ENCODE measurements at regions not wholly inside any gene's neighbourhood (a gene's known extent, or its start where the extent isn't known, plus 50 kb on each side); places are given as distances from the start of the nearest gene placed in this dataset.

DNA sequence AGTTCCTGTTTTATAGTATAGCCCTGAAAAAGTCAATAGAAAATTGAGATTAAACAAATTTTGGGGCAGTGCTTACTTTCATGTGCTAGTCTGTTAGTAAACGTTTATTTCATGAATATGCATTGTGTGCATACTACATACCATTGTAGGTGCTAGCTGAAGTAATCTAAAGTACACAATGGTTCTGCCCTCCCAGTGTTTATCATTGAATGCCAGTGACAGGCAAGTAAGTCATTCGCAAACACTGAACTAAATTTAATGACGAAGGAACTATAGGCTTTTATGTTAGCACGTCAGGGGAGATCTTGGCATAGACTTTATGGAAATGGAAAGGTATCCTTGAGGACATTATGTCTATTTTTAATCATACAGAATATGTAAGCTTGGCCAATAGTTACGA lies 426.9 kb upstream of the EPHA5 start:
- FAIRE-seq, result no peak
- intact Hi-C loops (cut with micrococcal nuclease), result no loop called here

GRCh38 chr4:66095065-66095464 lies 424.8 kb upstream of the EPHA5 start:
- Histone ChIP-seq H3K4me2 (ENCODE audit: insufficient read depth, low read length) (no peak overlapping the region), H3K27me3 (ENCODE audit: control insufficient read depth in 2 of 2, insufficient read depth in 2 of 2, low read length in 2 of 2) (no peaks in the 10 kb centered on the region), H3K9me3 (replicated peaks; ENCODE audit: control insufficient read depth, insufficient read depth, low read length) (no peaks in the 10 kb centered on the region), H3K79me2 (ENCODE audit: control insufficient read depth, insufficient read depth, low read length) (no peaks in the 10 kb centered on the region), H2AFZ (ENCODE audit: low read depth, low read length) (no peak overlapping the region), H3K9ac (replicated peaks; ENCODE audit: extremely low read depth, insufficient read depth, low read length) (no peak overlapping the region), H3K9me1 (replicated peaks; ENCODE audit: control insufficient read depth, extremely low read depth, insufficient read depth, low read length) (no peaks in the 10 kb centered on the region), H3K27ac (ENCODE audit: insufficient read depth, low read depth, low read length) (no peak overlapping the region), H3K36me3 (ENCODE audit: control insufficient read depth in 2 of 2, extremely low read depth in 1 of 2, insufficient read depth in 2 of 2, low read length in 2 of 2) (no peaks in the 10 kb centered on the region), H4K20me1 (replicated peaks; ENCODE audit: control insufficient read depth, extremely low read depth, insufficient read depth, low read length) (no peaks in the 10 kb centered on the region), H3K4me3 (replicated peaks in 1 of 3; ENCODE audit: insufficient read depth in 1 of 3, low read depth in 1 of 3, low read length in 3 of 3) (no peak overlapping the region), H3K4me1 (ENCODE audit: control insufficient read depth, extremely low read depth, insufficient read depth, low read length) (no peaks in the 10 kb centered on the region)
- no TSS peak for BruUV-seq (replicated peaks)
- intact Hi-C loops (cut with micrococcal nuclease), result no loop called here
- dilution Hi-C loops (cut with MboI; ENCODE audit: extremely low pct_ligation_motif_present, low sequenced_read_pairs), result no loop called here
- ChIA-PET POLR2A (no interaction called here), CTCF (no interaction called here)
- no peak for FAIRE-seq
- no peak for TF ChIP-seq MAX (IDR thresholded peaks at IDR 0.05; ENCODE audit: insufficient read depth, insufficient read length)
- no peak for TF ChIP-seq GATA2 (IDR thresholded peaks at IDR 0.05; ENCODE audit: insufficient read depth, insufficient read length, low read depth, low read length)
- TF ChIP-seq FOS (IDR thresholded peaks at IDR 0.05; ENCODE audit: borderline replicate concordance, insufficient read depth, low read length), result no peak
- TF ChIP-seq POLR2A (IDR thresholded peaks at IDR 0.05; ENCODE audit: low read depth, low read length), result no peak
- no peak for TF ChIP-seq JUN (IDR thresholded peaks at IDR 0.05; ENCODE audit: borderline replicate concordance, insufficient read depth, insufficient read length, low read depth)
- no peak for TF ChIP-seq EZH2 (IDR thresholded peaks at IDR 0.05; ENCODE audit: borderline replicate concordance, low read depth, low read length, severe bottlenecking)
- TF ChIP-seq MYC (IDR thresholded peaks at IDR 0.05; ENCODE audit: low read depth, low read length), result no peak
- TF ChIP-seq POLR2AphosphoS5 (IDR thresholded peaks at IDR 0.05; ENCODE audit: insufficient read depth, low read depth, low read length), result no peak
- no peak for TF ChIP-seq CTCF (IDR thresholded peaks at IDR 0.05; ENCODE audit: extremely low read depth in 1 of 2, insufficient read depth in 1 of 2, low read depth in 1 of 2, low read length in 2 of 2)
- DNase-seq (ENCODE audit: low read depth, low spot score), result no peak

More for the DNA sequence above, 426.9 kb upstream of the EPHA5 start:
- H3K27ac ChIP-seq (ENCODE audit: insufficient read depth, low read depth, low read length), result no peak overlapping the region
- no peaks in the 10 kb centered on the region for H4K20me1 ChIP-seq (replicated peaks; ENCODE audit: control insufficient read depth, extremely low read depth, insufficient read depth, low read length)
- H3K4me1 ChIP-seq (ENCODE audit: control insufficient read depth, extremely low read depth, insufficient read depth, low read length), result no peaks in the 10 kb centered on the region
- no peak overlapping the region for H3K9ac ChIP-seq (replicated peaks; ENCODE audit: extremely low read depth, insufficient read depth, low read length)
- no peaks in the 10 kb centered on the region for H3K27me3 ChIP-seq (ENCODE audit: control insufficient read depth in 2 of 2, insufficient read depth in 2 of 2, low read length in 2 of 2)
- no peaks in the 10 kb centered on the region for H3K79me2 ChIP-seq (ENCODE audit: control insufficient read depth, insufficient read depth, low read length)
- POLR2A ChIA-PET, result no interaction called here
- H3K36me3 ChIP-seq (ENCODE audit: control insufficient read depth in 2 of 2, extremely low read depth in 1 of 2, insufficient read depth in 2 of 2, low read length in 2 of 2), result no peaks in the 10 kb centered on the region
- H3K9me3 ChIP-seq (replicated peaks; ENCODE audit: control insufficient read depth, insufficient read depth, low read length), result no peaks in the 10 kb centered on the region
- H3K4me3 ChIP-seq (replicated peaks in 1 of 3; ENCODE audit: insufficient read depth in 1 of 3, low read depth in 1 of 3, low read length in 3 of 3), result no peak overlapping the region
- dilution Hi-C loops (cut with MboI; ENCODE audit: extremely low pct_ligation_motif_present, low sequenced_read_pairs), result no loop called here
- no peak overlapping the region for H3K4me2 ChIP-seq (ENCODE audit: insufficient read depth, low read length)
- CTCF ChIA-PET, result no interaction called here
- DNase-seq (ENCODE audit: low read depth, low spot score), result no peak
- H2AFZ ChIP-seq (ENCODE audit: low read depth, low read length), result no peak overlapping the region
- TF ChIP-seq FOS (IDR thresholded peaks at IDR 0.05; ENCODE audit: borderline replicate concordance, insufficient read depth, low read length) (no peak), POLR2AphosphoS5 (IDR thresholded peaks at IDR 0.05; ENCODE audit: insufficient read depth, low read depth, low read length) (no peak), GATA2 (IDR thresholded peaks at IDR 0.05; ENCODE audit: insufficient read depth, insufficient read length, low read depth, low read length) (no peak), POLR2A (IDR thresholded peaks at IDR 0.05; ENCODE audit: low read depth, low read length) (no peak)
- no TSS peak for BruUV-seq (replicated peaks)
- no peaks in the 10 kb centered on the region for H3K9me1 ChIP-seq (replicated peaks; ENCODE audit: control insufficient read depth, extremely low read depth, insufficient read depth, low read length)

Data from endothelial cell of umbilical vein (primary cell).